CD1c-positive myeloid dendritic cell (primary cell): ENCODE measurements at regions not wholly inside any gene's neighbourhood (a gene's known extent, or its start where the extent isn't known, plus 50 kb on each side); places are given as distances from the start of the nearest gene placed in this dataset.

Experiments used
- DNase-seq: peaks from one replicate; pipeline ENCODE4 v3.0.0-alpha.2; 2016; ENCODE audit errors: extremely low spot score

GRCh38 chrX:49773993-49774392 lies 55.1 kb upstream of the PAGE4 start:
- no peak for DNase-seq

GRCh38 chrX:49767236-49767635 lies 61.9 kb upstream of the PAGE4 start:
- DNase-seq = no peak

GRCh38 chrX:49762175-49762720 lies 66.5 kb upstream of the PAGE1 start:
- DNase-seq = no peak

- DNase-seq = peak; percentile 9
These were observed 65.7 kb upstream of the PAGE1 start for GRCh38 chrX:49761481-49761880.

- no peak for DNase-seq
These were observed 64.6 kb upstream of the PAGE1 start for GRCh38 chrX:49760290-49760890.

GRCh38 chrX:49756692-49757091 lies 60.9 kb upstream of the PAGE1 start:
- peak; percentile 1 for DNase-seq

GRCh38 chrX:49754233-49754857 lies 58.6 kb upstream of the PAGE1 start:
- DNase-seq = peak; percentile 55

GRCh38 chrX:49753691-49754090 lies 57.9 kb upstream of the PAGE1 start:
- no peak for DNase-seq

- no peak for DNase-seq
These were observed 52.6 kb upstream of the PAGE1 start for GRCh38 chrX:49748211-49748956.

GRCh38 chrX:49746306-49746705 lies 50.5 kb upstream of the PAGE1 start:
- DNase-seq = peak; percentile 52
